Breast epithelium (tissue), 4 donors: ENCODE measurements at regions not wholly inside any gene's neighbourhood (a gene's known extent, or its start where the extent isn't known, plus 50 kb on each side); places are given as distances from the start of the nearest gene placed in this dataset.
"Not testable (repeated sequence)": the region's sequence is repeated elsewhere in the genome, so short reads cannot be mapped to it uniquely, and the experiment has no call there.

ENCODE experiments used
- DNase-seq, 2 donors: peaks; one replicate each; pipeline ENCODE4 v3.0.0-alpha.2; 2019; ENCODE audit warnings: low spot score in 2 of 2
- H3K27ac ChIP-seq, 2 donors: fragments of 200-600 bp; sonication (generic) in 1 of 2; one replicate each; pipeline ENCODE4 v1.5.1; 2016 to 2019; ENCODE audit warnings: mild to moderate bottlenecking in 1 of 2
- H3K27me3 ChIP-seq, 2 donors: fragments of 200-600 bp; sonication (generic) in 1 of 2; one replicate each; pipeline versions ENCODE4 v1.5.1 to v1.6.0; 2017 to 2019; ENCODE audit warnings: control low read depth in 1 of 2, mild to moderate bottlenecking in 1 of 2
- H3K36me3 ChIP-seq: fragments of 200-600 bp; one replicate; pipeline ENCODE4 v1.5.1; 2019
- H3K4me1 ChIP-seq, 2 donors: fragments of 200-600 bp; sonication (generic); one replicate each; pipeline ENCODE4 v1.5.1; 2016 to 2019; ENCODE audit warnings: control low read depth in 1 of 2
- H3K4me3 ChIP-seq, 3 donors: fragments of 200-600 bp; sonication (generic); 1 replicate in 2 of 3; 2 replicates in 1 of 3; pipeline ENCODE4 v1.5.1; 2016 to 2019; ENCODE audit warnings: mild to moderate bottlenecking in 3 of 3, moderate library complexity in 2 of 3
- H3K9me3 ChIP-seq, 2 donors: fragments of 200-600 bp; sonication (generic) in 1 of 2; one replicate each; pipeline ENCODE4 v1.5.1; 2016 to 2019; ENCODE audit warnings: control low read depth in 1 of 2
- CTCF ChIP-seq, 3 donors: fragments of 450-650 bp; IDR thresholded peaks; one replicate each; pipeline ENCODE4 v1.5.1; 2016 to 2017; ENCODE audit warnings: antibody characterized with exemption in 3 of 3, mild to moderate bottlenecking in 3 of 3, moderate library complexity in 3 of 3
- POLR2A ChIP-seq: fragments of 450-650 bp; IDR thresholded peaks from one replicate; pipeline ENCODE4 v1.6.1; 2016; ENCODE audit warnings: antibody characterized with exemption, mild to moderate bottlenecking, moderate library complexity
- POLR2AphosphoS5 ChIP-seq, 3 donors: sonication (generic); formaldehyde crosslinking; IDR thresholded peaks; one replicate each; pipeline ENCODE4 v1.6.1; 2017; ENCODE audit warnings: antibody characterized with exemption in 3 of 3
- intact Hi-C: fragments of 100-400 bp; cut with DNase I; formaldehyde crosslinking; loops from one replicate; pipeline ENCODE4 v1.15.1; 2023; ENCODE audit warnings: low total_unique reads

DNA sequence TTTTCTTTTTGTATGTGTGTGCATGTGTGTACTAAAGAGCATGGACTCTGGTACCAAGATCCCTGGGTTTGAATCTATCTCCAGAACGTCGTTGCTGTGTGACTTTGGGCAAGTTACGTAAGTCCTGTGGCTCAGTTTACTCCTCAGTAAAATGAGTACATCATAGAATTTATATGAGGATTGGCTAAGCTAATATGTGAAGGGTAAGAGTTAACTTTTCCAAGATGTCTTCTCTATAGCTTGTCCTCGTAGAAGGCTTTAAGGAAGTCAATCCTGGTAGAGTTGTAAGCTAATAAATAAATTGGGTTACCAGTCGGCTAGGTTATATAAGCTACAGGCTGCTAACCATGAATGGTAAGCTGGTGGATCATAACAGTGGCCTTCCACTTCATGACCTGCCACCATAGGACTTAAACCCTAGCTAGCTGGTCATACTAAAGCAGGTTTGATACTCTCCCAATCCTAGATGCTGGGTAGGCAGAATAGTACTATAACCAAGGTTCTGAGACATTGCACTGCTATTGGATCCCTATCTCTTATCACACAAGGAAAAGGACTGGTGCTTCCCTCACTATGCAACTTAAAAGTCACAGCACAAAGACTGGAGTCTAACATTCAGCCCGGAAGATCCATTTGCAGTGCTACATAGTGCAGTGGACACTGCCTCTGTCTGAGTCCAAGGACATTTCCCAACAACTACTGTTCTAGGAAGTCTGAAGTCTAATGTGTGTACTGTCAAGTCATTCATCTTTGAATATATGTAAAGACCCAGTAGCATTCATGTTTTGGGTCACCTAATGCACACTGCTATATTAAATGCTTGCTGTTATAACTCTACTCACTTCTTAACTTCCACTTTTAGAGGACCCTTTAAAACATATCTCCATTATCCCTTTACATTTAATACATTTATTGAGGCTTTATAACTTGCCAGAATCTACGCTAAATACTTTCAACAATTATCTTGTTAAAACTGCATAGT, 156.2 kb downstream of the CRPPA start:
- H3K4me1 ChIP-seq = no peaks in the 10 kb centered on the region
- intact Hi-C loops = no loop called here
- no peaks in the 10 kb centered on the region for H3K27me3 ChIP-seq
- DNase-seq = no peak
- H3K9me3 ChIP-seq = no peaks in the 10 kb centered on the region
- no peaks in the 10 kb centered on the region for H3K36me3 ChIP-seq
- no peak overlapping the region for H3K27ac ChIP-seq
- H3K4me3 ChIP-seq = no peak overlapping the region
- TF ChIP-seq POLR2A (no peak), CTCF (IDR thresholded peaks at IDR 0.05) (no peak), POLR2AphosphoS5 (IDR thresholded peaks at IDR 0.05) (no peak)

DNA sequence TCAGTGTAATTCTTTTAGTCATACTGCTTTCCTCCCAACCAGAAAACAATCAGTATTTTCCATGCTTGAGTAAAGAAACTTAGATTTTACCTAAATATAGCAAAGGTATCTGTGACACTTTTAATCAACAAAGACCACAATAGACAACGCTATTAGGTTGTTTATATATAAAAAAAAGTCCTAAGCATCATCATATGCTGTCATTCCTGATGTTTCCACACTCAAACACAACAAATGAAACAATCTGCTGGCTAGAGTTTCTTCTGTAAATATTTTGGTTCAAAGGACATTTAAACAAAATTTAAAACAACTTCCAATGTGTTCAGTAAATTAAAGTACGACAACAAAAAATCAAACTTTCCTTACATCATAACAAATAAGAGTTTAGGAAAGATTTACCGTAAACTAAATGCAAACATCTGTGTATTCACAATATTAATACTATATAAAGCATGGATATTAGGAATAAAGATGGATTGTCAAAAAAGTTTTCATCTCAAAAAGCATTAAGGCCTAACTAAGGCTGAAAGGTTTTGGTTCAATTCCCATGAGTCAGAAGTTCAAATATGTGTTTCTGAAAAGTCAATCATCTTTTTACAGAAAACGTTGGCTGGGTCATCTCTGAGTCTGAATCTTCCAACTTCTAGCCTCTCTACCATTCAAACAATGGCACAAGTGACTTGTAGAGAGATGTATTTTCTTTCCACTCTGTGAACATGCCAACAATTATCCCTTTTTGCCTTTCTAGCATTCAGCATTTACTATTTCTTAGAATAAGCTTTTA, 157.1 kb downstream of the CRPPA start:
- no peak for DNase-seq
- H3K9me3 ChIP-seq = no peaks in the 10 kb centered on the region
- no peaks in the 10 kb centered on the region for H3K36me3 ChIP-seq
- H3K27me3 ChIP-seq = no peaks in the 10 kb centered on the region
- no peak for TF ChIP-seq CTCF (IDR thresholded peaks at IDR 0.05)
- TF ChIP-seq POLR2A = no peak
- TF ChIP-seq POLR2AphosphoS5 (IDR thresholded peaks at IDR 0.05) = no peak
- no peaks in the 10 kb centered on the region for H3K4me1 ChIP-seq
- H3K27ac ChIP-seq = no peak overlapping the region
- H3K4me3 ChIP-seq = no peak overlapping the region
- intact Hi-C loops = no loop called here

DNA sequence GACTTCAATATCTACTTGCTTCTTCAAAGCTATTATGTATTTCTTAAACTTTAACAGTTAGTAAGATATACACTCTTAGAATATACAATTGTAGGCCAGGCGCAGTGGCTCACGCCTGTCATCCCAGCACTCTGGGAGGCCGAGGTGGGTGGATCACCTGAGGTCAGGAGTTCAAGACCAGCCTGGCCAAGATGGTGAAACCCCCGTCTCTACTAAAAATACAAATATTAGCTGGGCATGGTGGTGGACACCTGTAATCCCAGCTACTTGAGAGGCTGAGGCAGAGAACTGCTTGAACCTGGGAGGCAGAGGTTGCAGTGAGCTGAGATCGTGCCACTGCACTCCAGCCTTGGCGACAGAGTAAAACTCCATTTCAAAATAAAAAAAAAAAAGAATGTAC, 158.0 kb downstream of the CRPPA start:
- H3K36me3 ChIP-seq, H3K27ac ChIP-seq, DNase-seq, H3K4me3 ChIP-seq, H3K9me3 ChIP-seq, H3K4me1 ChIP-seq, H3K27me3 ChIP-seq, intact Hi-C loops: not testable (repeated sequence)

GRCh38 chr7:16261654-16262053, 159.7 kb downstream of the CRPPA start:
- intact Hi-C loops = no loop called here
- no peaks in the 10 kb centered on the region for H3K27me3 ChIP-seq
- H3K27ac ChIP-seq = no peak overlapping the region
- H3K4me1 ChIP-seq = no peaks in the 10 kb centered on the region
- TF ChIP-seq POLR2A (no peak), CTCF (IDR thresholded peaks at IDR 0.05) (no peak), POLR2AphosphoS5 (IDR thresholded peaks at IDR 0.05) (no peak)
- no peak overlapping the region for H3K4me3 ChIP-seq
- no peaks in the 10 kb centered on the region for H3K9me3 ChIP-seq
- DNase-seq = no peak
- no peaks in the 10 kb centered on the region for H3K36me3 ChIP-seq

DNA sequence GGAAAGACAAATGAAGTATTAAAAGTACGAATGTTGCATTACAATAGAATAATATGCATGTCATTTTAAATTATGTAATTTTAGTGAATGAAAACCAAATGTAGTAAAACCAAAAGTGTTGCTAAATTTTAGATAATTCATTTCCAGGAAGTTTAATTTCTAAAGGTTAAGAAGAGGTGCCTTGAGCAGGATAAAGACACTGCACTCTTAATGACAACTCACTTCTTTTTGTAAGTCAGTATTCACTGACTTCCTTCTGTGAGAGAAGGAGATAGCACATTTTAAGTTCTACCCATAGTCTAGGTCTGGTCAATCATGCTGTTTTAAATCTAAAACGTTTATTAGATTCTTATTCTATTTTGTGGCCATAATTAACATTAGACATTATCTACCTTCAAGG, 160.2 kb downstream of the CRPPA start:
- intact Hi-C loops = no loop called here

More for the DNA sequence above, 160.2 kb downstream of the CRPPA start:
- Histone ChIP-seq H3K9me3 (no peaks in the 10 kb centered on the region), H3K4me3 (no peak overlapping the region), H3K4me1 (no peaks in the 10 kb centered on the region), H3K27ac (no peak overlapping the region), H3K27me3 (no peaks in the 10 kb centered on the region), H3K36me3 (no peaks in the 10 kb centered on the region)
- DNase-seq = no peak
- TF ChIP-seq POLR2A = no peak
- TF ChIP-seq CTCF (IDR thresholded peaks at IDR 0.05) = no peak
- TF ChIP-seq POLR2AphosphoS5 (IDR thresholded peaks at IDR 0.05) = no peak
